ENCODE measurements at regions not wholly inside any gene's neighbourhood (a gene's known extent, or its start where the extent isn't known, plus 50 kb on each side); places are given as distances from the start of the nearest gene placed in this dataset.

DNA sequence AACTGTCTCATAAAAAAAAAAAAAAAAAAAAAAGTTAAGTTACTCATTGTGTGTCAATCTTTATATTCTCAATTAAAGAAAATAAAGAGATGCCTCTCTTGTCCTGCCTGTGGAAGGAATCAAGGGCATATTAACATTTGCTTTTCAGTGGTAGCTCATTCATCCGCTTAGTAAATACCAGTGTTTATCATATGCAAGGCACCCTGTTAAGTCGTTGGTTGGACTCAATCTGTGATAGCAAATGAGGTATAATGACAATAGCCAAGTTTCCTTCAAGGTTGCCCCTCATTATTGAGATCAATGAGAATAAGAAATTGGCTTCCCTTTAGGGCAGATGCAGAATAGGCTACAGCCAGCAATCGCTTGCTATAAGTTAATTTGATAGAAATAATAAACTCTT is 812.7 kb upstream of the COBL start:
- Mint-ChIP-seq H3K27ac (ENCODE audit: unreplicated experiment) (no peak overlapping the region), H3K9me3 (ENCODE audit: low read depth, unreplicated experiment) (peaks cover 21% of the 10 kb centered on the region)

DNA sequence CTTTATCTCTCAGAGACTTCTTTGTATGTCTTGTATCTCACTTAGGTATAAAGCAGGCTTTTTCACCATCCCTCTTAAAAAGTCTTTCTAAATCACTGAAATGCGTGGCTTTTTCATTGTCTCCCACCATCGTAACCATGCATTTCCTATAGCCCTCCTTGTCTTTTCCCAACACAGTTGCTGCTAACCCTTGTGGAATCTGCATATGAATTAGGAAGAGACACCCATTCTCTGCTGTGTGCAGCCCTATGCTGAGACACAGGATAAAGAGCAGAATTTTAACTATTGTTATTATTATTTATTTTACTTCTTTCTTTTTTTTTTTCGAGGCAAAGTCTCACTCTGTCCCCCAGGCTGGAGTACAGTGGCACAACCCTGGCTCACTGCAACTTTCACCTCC is 804.3 kb upstream of the COBL start:
- intact Hi-C loops (cut with micrococcal nuclease; ENCODE audit: unreplicated experiment): no loop called here
- Mint-ChIP-seq H3K9me3 (ENCODE audit: low read depth, unreplicated experiment) (peaks cover 22% of the 10 kb centered on the region), H3K4me1 (ENCODE audit: low read depth, unreplicated experiment) (no peaks in the 10 kb centered on the region), H3K36me3 (ENCODE audit: insufficient read depth, unreplicated experiment) (no peaks in the 10 kb centered on the region), H3K27me3 (ENCODE audit: unreplicated experiment) (no peaks in the 10 kb centered on the region), H3K4me3 (ENCODE audit: low read depth, unreplicated experiment) (no peak overlapping the region), H3K27ac (ENCODE audit: unreplicated experiment) (no peak overlapping the region)
- TF ChIP-seq, protein P1, sequence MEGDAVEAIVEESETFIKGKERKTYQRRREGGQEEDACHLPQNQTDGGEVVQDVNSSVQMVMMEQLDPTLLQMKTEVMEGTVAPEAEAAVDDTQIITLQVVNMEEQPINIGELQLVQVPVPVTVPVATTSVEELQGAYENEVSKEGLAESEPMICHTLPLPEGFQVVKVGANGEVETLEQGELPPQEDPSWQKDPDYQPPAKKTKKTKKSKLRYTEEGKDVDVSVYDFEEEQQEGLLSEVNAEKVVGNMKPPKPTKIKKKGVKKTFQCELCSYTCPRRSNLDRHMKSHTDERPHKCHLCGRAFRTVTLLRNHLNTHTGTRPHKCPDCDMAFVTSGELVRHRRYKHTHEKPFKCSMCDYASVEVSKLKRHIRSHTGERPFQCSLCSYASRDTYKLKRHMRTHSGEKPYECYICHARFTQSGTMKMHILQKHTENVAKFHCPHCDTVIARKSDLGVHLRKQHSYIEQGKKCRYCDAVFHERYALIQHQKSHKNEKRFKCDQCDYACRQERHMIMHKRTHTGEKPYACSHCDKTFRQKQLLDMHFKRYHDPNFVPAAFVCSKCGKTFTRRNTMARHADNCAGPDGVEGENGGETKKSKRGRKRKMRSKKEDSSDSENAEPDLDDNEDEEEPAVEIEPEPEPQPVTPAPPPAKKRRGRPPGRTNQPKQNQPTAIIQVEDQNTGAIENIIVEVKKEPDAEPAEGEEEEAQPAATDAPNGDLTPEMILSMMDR (IDR thresholded peaks at IDR 0.05; ENCODE audit: unreplicated experiment): no peak
- CTCF ChIA-PET: no interaction called here
- BruUV-seq (replicated peaks): no TSS peak
- no peak for DNase-seq

More for the DNA sequence above, 812.7 kb upstream of the COBL start:
- no peaks in the 10 kb centered on the region for H3K4me1 Mint-ChIP-seq (ENCODE audit: low read depth, unreplicated experiment)
- no peak for DNase-seq
- TF ChIP-seq, protein P1 (IDR thresholded peaks at IDR 0.05; ENCODE audit: unreplicated experiment): no peak
- no peaks in the 10 kb centered on the region for H3K36me3 Mint-ChIP-seq (ENCODE audit: insufficient read depth, unreplicated experiment)
- CTCF ChIA-PET: no interaction called here
- H3K4me3 Mint-ChIP-seq (ENCODE audit: low read depth, unreplicated experiment): no peak overlapping the region
- intact Hi-C loops (cut with micrococcal nuclease; ENCODE audit: unreplicated experiment): no loop called here
- no TSS peak for BruUV-seq (replicated peaks)
- H3K27me3 Mint-ChIP-seq (ENCODE audit: unreplicated experiment): no peaks in the 10 kb centered on the region

DNA sequence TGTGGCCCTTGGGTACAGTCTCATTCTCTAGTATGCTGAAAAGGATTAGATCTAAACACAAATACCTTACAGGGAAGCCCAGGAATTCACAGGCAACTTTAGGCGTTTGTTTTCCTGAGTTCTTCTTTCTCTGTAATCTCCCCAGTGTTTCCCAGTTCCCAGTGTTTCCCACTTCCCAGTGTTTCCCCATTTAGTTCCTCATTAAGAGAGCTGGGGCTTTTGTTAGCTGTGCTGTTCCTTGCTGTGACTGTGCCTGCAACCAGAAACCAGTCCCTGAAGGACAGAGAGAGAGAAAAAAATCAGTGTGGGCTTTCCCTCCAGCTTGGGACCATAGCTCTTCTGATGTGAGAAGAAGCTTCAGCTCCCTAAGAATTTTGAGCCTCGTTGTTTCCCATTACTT is 802.9 kb upstream of the COBL start:
- intact Hi-C loops (cut with micrococcal nuclease; ENCODE audit: unreplicated experiment): no loop called here
- TF ChIP-seq, protein P1 (IDR thresholded peaks at IDR 0.05; ENCODE audit: unreplicated experiment): no peak
- H3K36me3 Mint-ChIP-seq (ENCODE audit: insufficient read depth, unreplicated experiment): no peaks in the 10 kb centered on the region

DNA sequence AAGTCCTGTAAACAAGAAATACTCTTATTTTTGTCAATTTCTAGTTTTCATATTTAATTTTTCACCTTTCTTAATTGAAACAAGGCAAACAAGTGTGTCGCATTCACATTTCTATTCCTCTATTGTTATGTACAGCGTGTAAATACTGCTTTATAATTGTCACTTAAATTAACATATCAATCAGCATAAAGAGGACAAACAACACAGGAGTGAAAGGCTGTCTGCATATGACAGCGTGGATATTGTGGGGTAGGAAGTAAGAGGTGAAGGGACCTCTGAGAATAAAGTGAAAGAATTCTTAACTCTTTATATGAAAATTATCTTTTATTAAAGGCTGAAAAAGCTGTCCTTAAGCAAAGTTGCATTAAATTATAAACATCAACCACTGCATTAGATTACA is 797.9 kb upstream of the COBL start:
- no peaks in the 10 kb centered on the region for H3K36me3 Mint-ChIP-seq (ENCODE audit: insufficient read depth, unreplicated experiment)
- H3K9me3 Mint-ChIP-seq (ENCODE audit: low read depth, unreplicated experiment): peaks cover 33% of the 10 kb centered on the region
- no peaks in the 10 kb centered on the region for H3K27me3 Mint-ChIP-seq (ENCODE audit: unreplicated experiment)
- no peaks in the 10 kb centered on the region for H3K4me1 Mint-ChIP-seq (ENCODE audit: low read depth, unreplicated experiment)
- CTCF ChIA-PET: no interaction called here
- no peak overlapping the region for H3K4me3 Mint-ChIP-seq (ENCODE audit: low read depth, unreplicated experiment)
- TF ChIP-seq, protein P1 (IDR thresholded peaks at IDR 0.05; ENCODE audit: unreplicated experiment): no peak
- intact Hi-C loops (cut with micrococcal nuclease; ENCODE audit: unreplicated experiment): no loop called here
- H3K27ac Mint-ChIP-seq (ENCODE audit: unreplicated experiment): no peak overlapping the region
- BruUV-seq (replicated peaks): no TSS peak
- no peak for DNase-seq

More for the DNA sequence above, 802.9 kb upstream of the COBL start:
- CTCF ChIA-PET: no interaction called here
- Mint-ChIP-seq H3K27me3 (ENCODE audit: unreplicated experiment) (no peaks in the 10 kb centered on the region), H3K9me3 (ENCODE audit: low read depth, unreplicated experiment) (peaks cover 23% of the 10 kb centered on the region), H3K4me1 (ENCODE audit: low read depth, unreplicated experiment) (no peaks in the 10 kb centered on the region), H3K27ac (ENCODE audit: unreplicated experiment) (no peak overlapping the region), H3K4me3 (ENCODE audit: low read depth, unreplicated experiment) (no peak overlapping the region)
- DNase-seq: no peak
- BruUV-seq (replicated peaks): no TSS peak

DNA sequence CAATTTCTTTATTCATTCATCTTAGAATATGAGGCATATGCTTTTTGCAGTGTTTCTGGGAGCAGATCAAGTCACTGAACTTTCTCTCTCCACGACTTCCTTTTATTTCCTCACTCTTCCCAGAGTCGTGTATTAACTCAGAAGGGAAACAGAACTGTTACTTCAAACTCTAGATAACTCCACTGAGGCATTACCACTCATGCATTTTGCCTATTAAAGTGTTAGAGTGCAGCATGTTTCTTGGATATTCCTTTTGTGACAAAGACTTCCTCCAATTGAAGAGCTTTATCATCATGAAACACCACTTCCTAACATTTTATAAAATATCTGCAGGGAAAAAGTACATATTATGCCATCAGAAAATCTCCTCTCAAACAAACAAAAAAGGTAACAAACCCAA is 797.4 kb upstream of the COBL start:
- H3K4me3 Mint-ChIP-seq (ENCODE audit: low read depth, unreplicated experiment): no peak overlapping the region
- no peak for DNase-seq
- H3K36me3 Mint-ChIP-seq (ENCODE audit: insufficient read depth, unreplicated experiment): no peaks in the 10 kb centered on the region
- BruUV-seq (replicated peaks): no TSS peak
- TF ChIP-seq, protein P1 (IDR thresholded peaks at IDR 0.05; ENCODE audit: unreplicated experiment): no peak
- CTCF ChIA-PET: no interaction called here
- peaks cover 35% of the 10 kb centered on the region for H3K9me3 Mint-ChIP-seq (ENCODE audit: low read depth, unreplicated experiment)
- no peak overlapping the region for H3K27ac Mint-ChIP-seq (ENCODE audit: unreplicated experiment)
- H3K4me1 Mint-ChIP-seq (ENCODE audit: low read depth, unreplicated experiment): no peaks in the 10 kb centered on the region
- no peaks in the 10 kb centered on the region for H3K27me3 Mint-ChIP-seq (ENCODE audit: unreplicated experiment)
- intact Hi-C loops (cut with micrococcal nuclease; ENCODE audit: unreplicated experiment): no loop called here

Measured in Calu3 (cell line).